Pancreas (tissue), 10 donors: ENCODE measurements at regions not wholly inside any gene's neighbourhood (a gene's known extent, or its start where the extent isn't known, plus 50 kb on each side); places are given as distances from the start of the nearest gene placed in this dataset.
A peak's percentile ranks its signal among the peaks of the same experiment; 100 is the strongest.

Experiments used
- ATAC-seq, 4 donors: fragments of 200-7000 bp; cut with Tn5 transposase; one replicate each; pipeline versions ENCODE4 v1.8.0 to v1.9.1; 2020; ENCODE audit warnings: mild to moderate bottlenecking in 4 of 4, moderate library complexity in 4 of 4
- DNase-seq, 6 donors: peaks; one replicate each; pipeline ENCODE4 v3.0.0-alpha.2; 2020
- FAIRE-seq: peaks from 2 replicates; lab custom pipeline; 2012; peaks lifted over from hg19 to GRCh38; lab: Jason Lieb, UNC
- H3K27ac ChIP-seq, 4 donors: fragments of 200-600 bp; sonication (generic); 1 replicate in 3 of 4; 2 replicates in 1 of 4; pipeline versions ENCODE4 v1.5.0 to v1.8.0; 2020
- H3K27me3 ChIP-seq, 4 donors: fragments of 200-600 bp; one replicate each; pipeline ENCODE4 v1.8.0; 2021
- H3K36me3 ChIP-seq, 3 donors: fragments of 200-600 bp; sonication (generic) in 1 of 3; one replicate each; pipeline versions ENCODE4 v1.5.0 to v1.8.0; 2020 to 2021
- H3K4me1 ChIP-seq, 3 donors: fragments of 200-600 bp; one replicate each; pipeline ENCODE4 v1.8.0; 2021
- H3K4me3 ChIP-seq, 4 donors: fragments of 200-600 bp; sonication (generic) in 2 of 4; one replicate each; pipeline versions ENCODE4 v1.5.0 to v1.8.0; 2020 to 2021
- H3K9me3 ChIP-seq, 4 donors: fragments of 200-600 bp; one replicate each; pipeline ENCODE4 v1.8.0; 2021
- WGBS, 2 donors: extraction: QIAGEN DNeasy Blood & Tissue Kit; methylation state at CpG; one replicate each; pipeline ENCODE4 v1.1.7; 2013; 5-methylcytosine and 5-hydroxymethylcytosine counted together
- intact Hi-C, 3 donors: fragments of 100-400 bp; cut with DNase I; formaldehyde crosslinking; loops; one replicate each; pipeline versions ENCODE4 v1.11.1 to v1.14.2; 2022
- TF ChIP-seq, protein P1 (sequence below), 4 donors: fragments of 200-600 bp; sonication (generic) in 3 of 4; IDR thresholded peaks; one replicate each; pipeline versions ENCODE4 v1.5.0 to v1.8.0; 2021; ENCODE audit warnings: antibody characterized with exemption in 4 of 4
- donor health status: healthy with polysubstance abuse.
- donor health status: DM: no; HTN: no; CAD: no; lungs with moderate emphysema.
- donor health status: DM: no; HTN: no; CAD: no.
- donor health status: control.
- donor health status: control.
- donor health status: Bipolar disorder and iron deficiency.
- donor health status: DM: yes; HTN: yes; CAD: no.
- donor health status: DM: no; HTN: no; CAD: no.
- donor health status: DM: no; HTN: no; CAD: no.
- donor health status: DM: yes; HTN: yes; CAD: no.

DNA sequence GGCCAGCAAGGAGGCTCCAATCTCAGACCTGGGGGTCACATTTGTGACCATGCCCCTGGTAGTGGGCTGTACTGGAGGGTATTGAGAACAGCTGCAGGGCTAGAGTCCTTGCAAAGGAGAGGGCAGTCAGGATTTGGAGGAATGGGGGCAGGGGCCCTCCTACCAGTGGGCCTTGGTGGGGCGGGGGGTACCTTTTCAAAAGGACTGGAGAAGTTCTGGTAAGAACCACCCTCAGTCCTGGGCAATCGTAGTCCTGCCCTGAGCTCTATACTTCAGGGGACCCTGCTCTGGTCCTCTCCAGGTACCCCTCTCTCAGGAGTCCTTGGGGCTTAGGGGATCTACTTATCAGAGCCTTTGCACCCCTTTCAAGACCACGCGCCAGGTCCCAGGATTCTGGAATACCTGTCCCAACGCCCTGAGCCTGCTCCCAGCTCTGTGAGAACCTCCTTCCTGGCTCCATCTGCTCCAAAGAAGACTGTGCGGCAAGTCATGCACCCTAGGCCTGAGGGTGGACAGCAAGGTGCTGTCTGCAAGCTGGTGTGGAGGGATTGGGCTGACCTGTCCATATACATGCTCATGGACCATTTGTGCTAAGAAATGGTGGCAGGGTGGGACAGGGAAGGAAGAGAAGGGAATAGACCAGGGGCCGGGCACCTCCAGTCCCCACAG, 134.1 kb upstream of the EEPD1 start:
- no peaks in the 10 kb centered on the region for H3K9me3 ChIP-seq
- H3K4me3 ChIP-seq: no peak overlapping the region
- H3K4me1 ChIP-seq: no peaks in the 10 kb centered on the region
- no peak overlapping the region for H3K27ac ChIP-seq
- no peaks in the 10 kb centered on the region for H3K36me3 ChIP-seq
- TF ChIP-seq, protein P1, sequence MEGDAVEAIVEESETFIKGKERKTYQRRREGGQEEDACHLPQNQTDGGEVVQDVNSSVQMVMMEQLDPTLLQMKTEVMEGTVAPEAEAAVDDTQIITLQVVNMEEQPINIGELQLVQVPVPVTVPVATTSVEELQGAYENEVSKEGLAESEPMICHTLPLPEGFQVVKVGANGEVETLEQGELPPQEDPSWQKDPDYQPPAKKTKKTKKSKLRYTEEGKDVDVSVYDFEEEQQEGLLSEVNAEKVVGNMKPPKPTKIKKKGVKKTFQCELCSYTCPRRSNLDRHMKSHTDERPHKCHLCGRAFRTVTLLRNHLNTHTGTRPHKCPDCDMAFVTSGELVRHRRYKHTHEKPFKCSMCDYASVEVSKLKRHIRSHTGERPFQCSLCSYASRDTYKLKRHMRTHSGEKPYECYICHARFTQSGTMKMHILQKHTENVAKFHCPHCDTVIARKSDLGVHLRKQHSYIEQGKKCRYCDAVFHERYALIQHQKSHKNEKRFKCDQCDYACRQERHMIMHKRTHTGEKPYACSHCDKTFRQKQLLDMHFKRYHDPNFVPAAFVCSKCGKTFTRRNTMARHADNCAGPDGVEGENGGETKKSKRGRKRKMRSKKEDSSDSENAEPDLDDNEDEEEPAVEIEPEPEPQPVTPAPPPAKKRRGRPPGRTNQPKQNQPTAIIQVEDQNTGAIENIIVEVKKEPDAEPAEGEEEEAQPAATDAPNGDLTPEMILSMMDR (IDR thresholded peaks at IDR 0.05): no peak
- ATAC-seq (no peak), FAIRE-seq (no peak), DNase-seq (no peak)
- 84 to 87% methylated on average over 7 of the region's 7 CpGs for WGBS, 2 donors
- no peaks in the 10 kb centered on the region for H3K27me3 ChIP-seq
- intact Hi-C loops: no loop called here

GRCh38 chr7:36019538-36019937, 133.5 kb upstream of the EEPD1 start:
- Histone ChIP-seq H3K4me3 (no peak overlapping the region), H3K27ac (no peak overlapping the region), H3K9me3 (no peaks in the 10 kb centered on the region), H3K36me3 (no peaks in the 10 kb centered on the region), H3K4me1 (no peaks in the 10 kb centered on the region), H3K27me3 (no peaks in the 10 kb centered on the region)
- TF ChIP-seq, protein P1 (IDR thresholded peaks at IDR 0.05): no peak
- ATAC-seq (no peak), FAIRE-seq (no peak), DNase-seq (no peak)
- intact Hi-C loops: no loop called here
- 93 to 96% methylated on average over 4 of the region's 4 CpGs for WGBS, 2 donors

DNA sequence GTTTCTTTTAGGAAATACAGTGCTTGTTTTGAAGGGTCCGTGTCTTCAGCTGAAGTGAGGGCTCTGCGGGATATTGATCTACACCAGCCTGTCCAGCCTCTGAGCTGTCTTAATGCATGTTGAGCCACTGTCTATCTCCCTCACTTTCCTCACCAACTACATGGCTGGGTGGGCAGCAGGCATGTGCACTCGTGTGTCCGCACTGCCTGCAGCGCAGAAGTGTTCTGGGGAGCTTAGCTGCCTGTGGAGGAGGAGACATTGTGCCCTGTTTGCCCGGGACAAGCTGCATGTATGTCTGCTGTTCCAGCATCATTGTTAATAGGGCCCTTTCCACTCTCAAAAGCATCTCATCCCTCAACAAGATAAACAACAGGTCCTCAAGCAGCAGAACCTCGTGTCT, 133.1 kb upstream of the EEPD1 start:
- H3K4me1 ChIP-seq: no peaks in the 10 kb centered on the region
- DNase-seq (no peak), FAIRE-seq (no peak), ATAC-seq (no peak)
- H3K27me3 ChIP-seq: no peaks in the 10 kb centered on the region
- H3K9me3 ChIP-seq: no peaks in the 10 kb centered on the region
- H3K36me3 ChIP-seq: no peaks in the 10 kb centered on the region
- H3K27ac ChIP-seq: no peak overlapping the region
- 81 to 89% methylated on average over 7 of the region's 7 CpGs for WGBS, 2 donors
- H3K4me3 ChIP-seq: no peak overlapping the region
- intact Hi-C loops: no loop called here
- TF ChIP-seq, protein P1 (IDR thresholded peaks at IDR 0.05): no peak

DNA sequence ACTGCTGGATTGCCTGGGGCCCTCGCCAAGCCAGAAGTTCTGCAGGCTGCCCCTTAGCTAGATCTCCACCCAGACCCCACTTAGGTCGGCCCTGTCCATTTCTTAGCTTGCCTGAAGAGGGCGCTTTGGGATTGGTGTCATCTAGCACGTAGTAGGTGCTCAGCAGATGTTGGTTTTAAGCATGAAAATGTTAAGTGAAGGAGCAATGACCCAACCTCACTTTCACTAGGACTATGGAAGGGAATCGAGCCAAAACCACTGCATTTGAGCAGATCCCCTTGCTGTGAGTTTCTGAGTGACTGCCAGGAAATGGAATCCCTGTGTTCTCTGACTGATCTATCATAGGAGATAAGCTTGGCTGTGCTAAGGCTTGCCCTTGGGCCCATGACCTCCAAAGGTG, 131.7 kb upstream of the EEPD1 start:
- no peaks in the 10 kb centered on the region for H3K9me3 ChIP-seq
- no peak overlapping the region for H3K4me3 ChIP-seq
- H3K4me1 ChIP-seq: no peaks in the 10 kb centered on the region
- ATAC-seq (no peak), DNase-seq (no peak), FAIRE-seq (no peak)
- no peak overlapping the region for H3K27ac ChIP-seq
- 60 to 68% methylated on average over 5 of the region's 5 CpGs for WGBS, 2 donors
- intact Hi-C loops: no loop called here
- no peaks in the 10 kb centered on the region for H3K36me3 ChIP-seq
- no peaks in the 10 kb centered on the region for H3K27me3 ChIP-seq
- TF ChIP-seq, protein P1 (IDR thresholded peaks at IDR 0.05): no peak

DNA sequence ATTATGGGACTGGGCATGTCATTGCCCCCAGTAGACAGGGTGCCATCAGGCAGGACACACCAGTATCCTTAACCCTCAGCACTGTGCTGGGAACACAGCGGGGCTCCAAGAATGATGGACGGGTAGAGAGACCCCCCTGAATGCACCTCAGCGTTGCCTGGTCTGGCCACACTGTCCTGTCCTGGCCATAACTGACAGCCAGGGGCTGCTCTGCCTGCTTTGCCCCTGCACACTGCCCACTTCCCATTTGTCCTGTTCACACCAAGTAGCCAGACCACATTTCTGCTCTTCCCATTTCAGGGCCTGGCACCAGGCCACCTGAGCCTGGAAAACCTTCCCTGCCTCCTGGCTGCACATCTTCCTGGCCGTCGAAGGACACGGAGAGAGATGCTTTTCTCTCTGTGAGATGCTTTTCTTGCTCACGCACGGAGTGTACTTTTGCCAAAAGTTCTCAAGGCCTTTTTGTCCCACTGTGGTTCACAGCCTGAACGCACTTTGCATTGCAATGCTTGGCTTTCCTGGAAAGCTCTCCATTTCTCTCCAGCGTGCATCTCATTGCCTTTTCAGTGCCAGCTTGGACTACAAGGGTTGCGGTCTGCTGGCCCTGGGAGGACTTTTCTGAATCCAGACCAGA, 131.0 kb upstream of the EEPD1 start:
- no peaks in the 10 kb centered on the region for H3K27me3 ChIP-seq
- WGBS, 2 donors: 68 to 74% methylated on average over 11 of the region's 11 CpGs
- no peak for DNase-seq
- H3K27ac ChIP-seq: no peak overlapping the region
- no peak for FAIRE-seq
- no peak overlapping the region for H3K4me3 ChIP-seq
- peak in 1 of 4 donors; percentile 15 for ATAC-seq
- intact Hi-C loops: no loop called here
- no peaks in the 10 kb centered on the region for H3K36me3 ChIP-seq
- TF ChIP-seq, protein P1 (IDR thresholded peaks at IDR 0.05): no peak
- H3K9me3 ChIP-seq: no peaks in the 10 kb centered on the region
- no peaks in the 10 kb centered on the region for H3K4me1 ChIP-seq
